HepG2 (cell line): ENCODE measurements at regions not wholly inside any gene's neighbourhood (a gene's known extent, or its start where the extent isn't known, plus 50 kb on each side); places are given as distances from the start of the nearest gene placed in this dataset.

ENCODE experiments used
- ATF7-NPFF ChIP-seq: sonication (generic); formaldehyde crosslinking; IDR thresholded peaks from 2 replicates; pipeline ENCODE4 v1.8.1; 2023; ENCODE audit warnings: mild to moderate bottlenecking, low read depth, missing genetic modification reagents, moderate library complexity
- HNF4G ChIP-seq, 2 experiments: sonication (generic) in 1 of 2; formaldehyde crosslinking in 1 of 2; IDR thresholded peaks; 2 replicates each; pipeline versions ENCODE4 v1.4.0 to v1.6.1; 2011 to 2020; ENCODE audit warnings: borderline replicate concordance in 2 of 2, low read depth in 2 of 2, mild to moderate bottlenecking in 2 of 2, low read length in 1 of 2, missing genetic modification reagents in 1 of 2, moderate library complexity in 1 of 2
- JUN ChIP-seq: sonication (generic); formaldehyde crosslinking; IDR thresholded peaks from 2 replicates; pipeline ENCODE4 v1.4.0; 2020; ENCODE audit warnings: mild to moderate bottlenecking, missing genetic modification reagents
- MED13 ChIP-seq: sonication (generic); formaldehyde crosslinking; IDR thresholded peaks from 2 replicates; pipeline ENCODE4 v1.5.0; 2020; ENCODE audit warnings: missing genetic modification reagents
- REXO4 ChIP-seq: sonication (generic); formaldehyde crosslinking; IDR thresholded peaks from 2 replicates; pipeline ENCODE4 v1.8.0; 2022; ENCODE audit warnings: missing genetic modification reagents, mild to moderate bottlenecking, borderline replicate concordance
- WIZ ChIP-seq: sonication (generic); formaldehyde crosslinking; IDR thresholded peaks from 2 replicates; pipeline ENCODE4 v1.5.1; 2020; ENCODE audit warnings: mild to moderate bottlenecking, missing genetic modification reagents
- ZNF30 ChIP-seq: sonication (generic); formaldehyde crosslinking; IDR thresholded peaks from 2 replicates; pipeline ENCODE4 v1.5.0; 2020; ENCODE audit warnings: mild to moderate bottlenecking, missing genetic modification reagents
- ZNF350 ChIP-seq: sonication (generic); formaldehyde crosslinking; IDR thresholded peaks from 2 replicates; pipeline ENCODE4 v1.4.0; 2020; ENCODE audit warnings: mild to moderate bottlenecking, low read depth, missing genetic modification reagents, borderline replicate concordance
- ZNF549 ChIP-seq: sonication (generic); formaldehyde crosslinking; IDR thresholded peaks from 2 replicates; pipeline ENCODE4 v1.5.0; 2020; ENCODE audit warnings: missing genetic modification reagents
- TF ChIP-seq, protein P1 (sequence below): sonication (generic); formaldehyde crosslinking; IDR thresholded peaks from 2 replicates; pipeline ENCODE4 v1.5.1; 2020; ENCODE audit warnings: mild to moderate bottlenecking, missing genetic modification reagents, moderate library complexity
- TF ChIP-seq, protein P2 (sequence below): sonication (generic); formaldehyde crosslinking; IDR thresholded peaks from 2 replicates; pipeline ENCODE4 v1.8.0; 2022; ENCODE audit warnings: mild to moderate bottlenecking, missing genetic modification reagents; ENCODE audit not compliant: insufficient replicate concordance
- TF ChIP-seq, protein P3 (sequence below): IDR thresholded peaks from 2 replicates; pipeline ENCODE4 v1.6.1; 2016; ENCODE audit warnings: missing genetic modification reagents, missing compliant biosample characterization
- TF ChIP-seq, protein P4 (sequence below): sonication (generic); formaldehyde crosslinking; IDR thresholded peaks from 2 replicates; pipeline ENCODE4 v1.4.0; 2020; ENCODE audit warnings: missing genetic modification reagents
- TF ChIP-seq, protein P5 (sequence below): sonication (generic); formaldehyde crosslinking; IDR thresholded peaks from 2 replicates; pipeline ENCODE4 v1.4.0; 2020; ENCODE audit warnings: mild to moderate bottlenecking, missing genetic modification reagents
- TF ChIP-seq, protein P6 (sequence below), 2 experiments: IDR thresholded peaks; 2 replicates each; pipeline ENCODE4 v1.6.1; 2011 to 2012; ENCODE audit warnings: low read length in 2 of 2, borderline replicate concordance in 1 of 2, low read depth in 1 of 2, mild to moderate bottlenecking in 1 of 2, moderate library complexity in 1 of 2

DNA sequence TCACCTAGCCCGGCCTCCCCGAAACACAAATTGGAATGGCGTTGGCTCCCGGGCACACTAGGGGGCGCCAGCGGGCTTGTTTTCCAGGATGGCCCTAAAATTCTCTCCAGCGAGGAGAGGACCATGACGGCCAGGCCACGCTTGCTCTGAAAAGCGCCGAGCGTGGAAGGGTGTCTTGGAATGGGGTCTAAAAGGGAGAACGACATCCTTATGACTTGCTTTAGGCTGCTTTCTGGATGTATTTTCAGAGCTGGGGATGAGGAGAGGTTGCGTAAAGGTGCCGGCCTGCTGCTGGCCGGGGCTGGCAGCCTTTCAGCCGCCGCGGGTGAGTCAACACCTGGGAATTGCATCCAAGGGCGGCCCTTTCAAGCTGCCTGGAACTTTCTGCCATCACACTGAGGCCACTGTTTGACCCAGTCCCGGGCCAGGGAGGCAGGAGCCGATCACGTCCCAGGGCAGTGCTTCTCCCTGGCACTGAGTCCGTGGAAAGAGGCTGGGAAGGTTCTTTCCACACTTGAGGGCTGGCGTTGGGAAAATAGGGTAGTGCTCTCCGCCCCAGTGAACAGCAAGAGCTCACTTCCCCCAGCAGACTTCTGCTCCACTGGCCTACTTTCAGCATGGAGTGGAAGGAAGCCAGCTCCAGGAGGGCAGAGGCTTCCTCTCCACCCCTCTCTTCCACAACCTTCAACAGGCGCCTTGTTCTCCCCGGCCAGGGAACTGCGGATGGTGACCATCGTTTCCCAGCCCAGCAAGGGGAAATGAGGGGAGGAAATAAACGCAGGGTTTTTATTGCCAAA, 216.2 kb downstream of the TTC8 start (continued):
- TF ChIP-seq, protein P1, sequence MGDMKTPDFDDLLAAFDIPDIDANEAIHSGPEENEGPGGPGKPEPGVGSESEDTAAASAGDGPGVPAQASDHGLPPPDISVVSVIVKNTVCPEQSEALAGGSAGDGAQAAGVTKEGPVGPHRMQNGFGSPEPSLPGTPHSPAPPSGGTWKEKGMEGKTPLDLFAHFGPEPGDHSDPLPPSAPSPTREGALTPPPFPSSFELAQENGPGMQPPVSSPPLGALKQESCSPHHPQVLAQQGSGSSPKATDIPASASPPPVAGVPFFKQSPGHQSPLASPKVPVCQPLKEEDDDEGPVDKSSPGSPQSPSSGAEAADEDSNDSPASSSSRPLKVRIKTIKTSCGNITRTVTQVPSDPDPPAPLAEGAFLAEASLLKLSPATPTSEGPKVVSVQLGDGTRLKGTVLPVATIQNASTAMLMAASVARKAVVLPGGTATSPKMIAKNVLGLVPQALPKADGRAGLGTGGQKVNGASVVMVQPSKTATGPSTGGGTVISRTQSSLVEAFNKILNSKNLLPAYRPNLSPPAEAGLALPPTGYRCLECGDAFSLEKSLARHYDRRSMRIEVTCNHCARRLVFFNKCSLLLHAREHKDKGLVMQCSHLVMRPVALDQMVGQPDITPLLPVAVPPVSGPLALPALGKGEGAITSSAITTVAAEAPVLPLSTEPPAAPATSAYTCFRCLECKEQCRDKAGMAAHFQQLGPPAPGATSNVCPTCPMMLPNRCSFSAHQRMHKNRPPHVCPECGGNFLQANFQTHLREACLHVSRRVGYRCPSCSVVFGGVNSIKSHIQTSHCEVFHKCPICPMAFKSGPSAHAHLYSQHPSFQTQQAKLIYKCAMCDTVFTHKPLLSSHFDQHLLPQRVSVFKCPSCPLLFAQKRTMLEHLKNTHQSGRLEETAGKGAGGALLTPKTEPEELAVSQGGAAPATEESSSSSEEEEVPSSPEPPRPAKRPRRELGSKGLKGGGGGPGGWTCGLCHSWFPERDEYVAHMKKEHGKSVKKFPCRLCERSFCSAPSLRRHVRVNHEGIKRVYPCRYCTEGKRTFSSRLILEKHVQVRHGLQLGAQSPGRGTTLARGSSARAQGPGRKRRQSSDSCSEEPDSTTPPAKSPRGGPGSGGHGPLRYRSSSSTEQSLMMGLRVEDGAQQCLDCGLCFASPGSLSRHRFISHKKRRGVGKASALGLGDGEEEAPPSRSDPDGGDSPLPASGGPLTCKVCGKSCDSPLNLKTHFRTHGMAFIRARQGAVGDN (CRISPR knock-in tag): peak; percentile 99
- TF ChIP-seq, protein P2, sequence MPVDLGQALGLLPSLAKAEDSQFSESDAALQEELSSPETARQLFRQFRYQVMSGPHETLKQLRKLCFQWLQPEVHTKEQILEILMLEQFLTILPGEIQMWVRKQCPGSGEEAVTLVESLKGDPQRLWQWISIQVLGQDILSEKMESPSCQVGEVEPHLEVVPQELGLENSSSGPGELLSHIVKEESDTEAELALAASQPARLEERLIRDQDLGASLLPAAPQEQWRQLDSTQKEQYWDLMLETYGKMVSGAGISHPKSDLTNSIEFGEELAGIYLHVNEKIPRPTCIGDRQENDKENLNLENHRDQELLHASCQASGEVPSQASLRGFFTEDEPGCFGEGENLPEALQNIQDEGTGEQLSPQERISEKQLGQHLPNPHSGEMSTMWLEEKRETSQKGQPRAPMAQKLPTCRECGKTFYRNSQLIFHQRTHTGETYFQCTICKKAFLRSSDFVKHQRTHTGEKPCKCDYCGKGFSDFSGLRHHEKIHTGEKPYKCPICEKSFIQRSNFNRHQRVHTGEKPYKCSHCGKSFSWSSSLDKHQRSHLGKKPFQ (CRISPR knock-in tag): peak; percentile 62
- TF ChIP-seq JUN (CRISPR knock-in tag): peak; percentile 91
- no peak for TF ChIP-seq HNF4G (IDR thresholded peaks at IDR 0.05; ENCODE audit: borderline replicate concordance, low read depth, low read length)
- peak; percentile 71; the same call in 1 of the 2 replicates for TF ChIP-seq HNF4G (CRISPR knock-in tag; IDR thresholded peaks at IDR 0.05; ENCODE audit: borderline replicate concordance, low read depth)
- TF ChIP-seq MED13: peak; percentile 19; the same call in 1 of the 2 replicates
- TF ChIP-seq ZNF549 (CRISPR knock-in tag): no peak
- TF ChIP-seq, protein P3, sequence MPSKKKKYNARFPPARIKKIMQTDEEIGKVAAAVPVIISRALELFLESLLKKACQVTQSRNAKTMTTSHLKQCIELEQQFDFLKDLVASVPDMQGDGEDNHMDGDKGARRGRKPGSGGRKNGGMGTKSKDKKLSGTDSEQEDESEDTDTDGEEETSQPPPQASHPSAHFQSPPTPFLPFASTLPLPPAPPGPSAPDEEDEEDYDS (CRISPR knock-in tag): no peak; the same call in none of the 2 replicates
- TF ChIP-seq, protein P4, sequence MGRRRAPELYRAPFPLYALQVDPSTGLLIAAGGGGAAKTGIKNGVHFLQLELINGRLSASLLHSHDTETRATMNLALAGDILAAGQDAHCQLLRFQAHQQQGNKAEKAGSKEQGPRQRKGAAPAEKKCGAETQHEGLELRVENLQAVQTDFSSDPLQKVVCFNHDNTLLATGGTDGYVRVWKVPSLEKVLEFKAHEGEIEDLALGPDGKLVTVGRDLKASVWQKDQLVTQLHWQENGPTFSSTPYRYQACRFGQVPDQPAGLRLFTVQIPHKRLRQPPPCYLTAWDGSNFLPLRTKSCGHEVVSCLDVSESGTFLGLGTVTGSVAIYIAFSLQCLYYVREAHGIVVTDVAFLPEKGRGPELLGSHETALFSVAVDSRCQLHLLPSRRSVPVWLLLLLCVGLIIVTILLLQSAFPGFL (CRISPR knock-in tag): no peak
- TF ChIP-seq ZNF350 (CRISPR knock-in tag): peak; percentile 91
- TF ChIP-seq ZNF30: no peak
- TF ChIP-seq WIZ (CRISPR knock-in tag): no peak
- TF ChIP-seq, protein P5, sequence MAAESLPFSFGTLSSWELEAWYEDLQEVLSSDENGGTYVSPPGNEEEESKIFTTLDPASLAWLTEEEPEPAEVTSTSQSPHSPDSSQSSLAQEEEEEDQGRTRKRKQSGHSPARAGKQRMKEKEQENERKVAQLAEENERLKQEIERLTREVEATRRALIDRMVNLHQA (CRISPR knock-in tag): no peak
- TF ChIP-seq REXO4 (CRISPR knock-in tag): no peak
- TF ChIP-seq, protein P6, sequence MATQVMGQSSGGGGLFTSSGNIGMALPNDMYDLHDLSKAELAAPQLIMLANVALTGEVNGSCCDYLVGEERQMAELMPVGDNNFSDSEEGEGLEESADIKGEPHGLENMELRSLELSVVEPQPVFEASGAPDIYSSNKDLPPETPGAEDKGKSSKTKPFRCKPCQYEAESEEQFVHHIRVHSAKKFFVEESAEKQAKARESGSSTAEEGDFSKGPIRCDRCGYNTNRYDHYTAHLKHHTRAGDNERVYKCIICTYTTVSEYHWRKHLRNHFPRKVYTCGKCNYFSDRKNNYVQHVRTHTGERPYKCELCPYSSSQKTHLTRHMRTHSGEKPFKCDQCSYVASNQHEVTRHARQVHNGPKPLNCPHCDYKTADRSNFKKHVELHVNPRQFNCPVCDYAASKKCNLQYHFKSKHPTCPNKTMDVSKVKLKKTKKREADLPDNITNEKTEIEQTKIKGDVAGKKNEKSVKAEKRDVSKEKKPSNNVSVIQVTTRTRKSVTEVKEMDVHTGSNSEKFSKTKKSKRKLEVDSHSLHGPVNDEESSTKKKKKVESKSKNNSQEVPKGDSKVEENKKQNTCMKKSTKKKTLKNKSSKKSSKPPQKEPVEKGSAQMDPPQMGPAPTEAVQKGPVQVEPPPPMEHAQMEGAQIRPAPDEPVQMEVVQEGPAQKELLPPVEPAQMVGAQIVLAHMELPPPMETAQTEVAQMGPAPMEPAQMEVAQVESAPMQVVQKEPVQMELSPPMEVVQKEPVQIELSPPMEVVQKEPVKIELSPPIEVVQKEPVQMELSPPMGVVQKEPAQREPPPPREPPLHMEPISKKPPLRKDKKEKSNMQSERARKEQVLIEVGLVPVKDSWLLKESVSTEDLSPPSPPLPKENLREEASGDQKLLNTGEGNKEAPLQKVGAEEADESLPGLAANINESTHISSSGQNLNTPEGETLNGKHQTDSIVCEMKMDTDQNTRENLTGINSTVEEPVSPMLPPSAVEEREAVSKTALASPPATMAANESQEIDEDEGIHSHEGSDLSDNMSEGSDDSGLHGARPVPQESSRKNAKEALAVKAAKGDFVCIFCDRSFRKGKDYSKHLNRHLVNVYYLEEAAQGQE (IDR thresholded peaks at IDR 0.05; ENCODE audit: borderline replicate concordance in 1 of 2, low read depth in 1 of 2, low read length in 2 of 2): no peak
- peak; percentile 60 for TF ChIP-seq ATF7-NPFF (CRISPR knock-in tag)
